Lung (tissue), 11 donors: ENCODE measurements at regions not wholly inside any gene's neighbourhood (a gene's known extent, or its start where the extent isn't known, plus 50 kb on each side); places are given as distances from the start of the nearest gene placed in this dataset.

Experiments
- ATAC-seq: fragments of 200-7000 bp; cut with Tn5 transposase; one replicate; pipeline ENCODE4 v1.9.1; 2020; ENCODE audit warnings: moderate number of reproducible peaks; ENCODE audit not compliant: insufficient read depth, low FRiP score
- DNase-seq, 3 donors: peaks; one replicate each; pipeline ENCODE4 v3.0.0-alpha.2; 2013 to 2017
- H3K27ac ChIP-seq, 2 donors: one replicate each; pipeline ENCODE4 v1.5.1; 2013; ENCODE audit warnings: mild to moderate bottlenecking in 2 of 2, moderate library complexity in 2 of 2, control low read depth in 1 of 2, inconsistent platforms in 1 of 2, low read depth in 1 of 2, low read length in 1 of 2
- H3K27me3 ChIP-seq, 3 donors: one replicate each; pipeline ENCODE4 v1.5.1; 2013; ENCODE audit warnings: low read length in 2 of 3; ENCODE audit not compliant: control insufficient read depth in 3 of 3, insufficient read depth in 3 of 3
- H3K36me3 ChIP-seq, 4 donors: one replicate each; pipeline ENCODE4 v1.5.1; 2013; ENCODE audit warnings: low read length in 4 of 4, mild to moderate bottlenecking in 1 of 4, moderate library complexity in 1 of 4; ENCODE audit not compliant: control insufficient read depth in 4 of 4, insufficient read depth in 4 of 4
- H3K4me1 ChIP-seq, 5 donors: one replicate each; pipeline ENCODE4 v1.5.1; 2013; ENCODE audit warnings: low read length in 5 of 5, mild to moderate bottlenecking in 2 of 5, moderate library complexity in 1 of 5; ENCODE audit not compliant: control insufficient read depth in 5 of 5, insufficient read depth in 5 of 5
- H3K4me3 ChIP-seq: one replicate; pipeline ENCODE4 v1.5.1; 2013; ENCODE audit warnings: mild to moderate bottlenecking, control low read depth, moderate library complexity
- H3K9ac ChIP-seq, 2 donors: one replicate each; pipeline ENCODE4 v1.5.1; 2013; ENCODE audit warnings: low read length in 2 of 2, control low read depth in 1 of 2; ENCODE audit not compliant: insufficient read depth in 1 of 2
- H3K9me3 ChIP-seq, 4 donors: one replicate each; pipeline ENCODE4 v1.5.1; 2013; ENCODE audit warnings: low read length in 3 of 4, mild to moderate bottlenecking in 1 of 4, moderate library complexity in 1 of 4; ENCODE audit not compliant: control insufficient read depth in 4 of 4, insufficient read depth in 3 of 4
- WGBS, 2 donors: extraction: QIAGEN DNeasy Blood & Tissue Kit; methylation state at CpG; one replicate each; pipeline ENCODE4 v1.1.7; 2013; 5-methylcytosine and 5-hydroxymethylcytosine counted together
- TF ChIP-seq, protein P1 (sequence below): IDR thresholded peaks from 2 replicates; pipeline ENCODE4 v1.5.1; 2012; ENCODE audit warnings: mild to moderate bottlenecking; ENCODE audit errors: control extremely low read depth, extremely low read depth
- donor health status: control.
- donor health status: control.
- donor health status: Bipolar disorder and iron deficiency.
- donor health status: healthy.
- donor health status: DM: yes; HTN: yes; CAD: no.

DNA sequence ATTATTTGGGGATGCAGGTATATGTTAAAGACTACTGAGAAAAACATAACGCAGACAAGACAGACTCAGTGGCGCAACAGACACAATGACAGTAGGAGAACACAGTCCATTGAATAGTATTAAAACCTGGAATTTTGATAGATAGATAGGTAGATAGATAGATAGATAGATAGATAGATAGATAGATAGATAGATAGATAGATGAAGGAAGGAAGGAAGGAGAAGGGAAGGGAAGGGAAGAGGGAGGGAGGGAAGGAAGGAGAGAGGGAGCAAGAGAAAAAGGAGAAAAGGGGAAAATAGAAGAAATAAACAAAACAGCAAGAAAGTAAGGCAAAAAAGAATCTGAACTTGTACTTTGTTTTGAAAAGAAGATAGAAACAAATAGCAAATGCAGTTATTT is 404.5 kb downstream of the FOXO1 start:
- H3K27me3 ChIP-seq: no peaks in the 10 kb centered on the region
- no peak overlapping the region for H3K9ac ChIP-seq
- TF ChIP-seq, protein P1, sequence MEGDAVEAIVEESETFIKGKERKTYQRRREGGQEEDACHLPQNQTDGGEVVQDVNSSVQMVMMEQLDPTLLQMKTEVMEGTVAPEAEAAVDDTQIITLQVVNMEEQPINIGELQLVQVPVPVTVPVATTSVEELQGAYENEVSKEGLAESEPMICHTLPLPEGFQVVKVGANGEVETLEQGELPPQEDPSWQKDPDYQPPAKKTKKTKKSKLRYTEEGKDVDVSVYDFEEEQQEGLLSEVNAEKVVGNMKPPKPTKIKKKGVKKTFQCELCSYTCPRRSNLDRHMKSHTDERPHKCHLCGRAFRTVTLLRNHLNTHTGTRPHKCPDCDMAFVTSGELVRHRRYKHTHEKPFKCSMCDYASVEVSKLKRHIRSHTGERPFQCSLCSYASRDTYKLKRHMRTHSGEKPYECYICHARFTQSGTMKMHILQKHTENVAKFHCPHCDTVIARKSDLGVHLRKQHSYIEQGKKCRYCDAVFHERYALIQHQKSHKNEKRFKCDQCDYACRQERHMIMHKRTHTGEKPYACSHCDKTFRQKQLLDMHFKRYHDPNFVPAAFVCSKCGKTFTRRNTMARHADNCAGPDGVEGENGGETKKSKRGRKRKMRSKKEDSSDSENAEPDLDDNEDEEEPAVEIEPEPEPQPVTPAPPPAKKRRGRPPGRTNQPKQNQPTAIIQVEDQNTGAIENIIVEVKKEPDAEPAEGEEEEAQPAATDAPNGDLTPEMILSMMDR: no peak
- DNase-seq (no peak), ATAC-seq (no peak)
- H3K27ac ChIP-seq: no peak overlapping the region
- WGBS, 2 donors: 98 to 100% methylated on average over 2 of the region's 2 CpGs
- H3K9me3 ChIP-seq: no peaks in the 10 kb centered on the region
- H3K4me3 ChIP-seq: no peak overlapping the region
- no peaks in the 10 kb centered on the region for H3K36me3 ChIP-seq
- H3K4me1 ChIP-seq: no peaks in the 10 kb centered on the region

DNA sequence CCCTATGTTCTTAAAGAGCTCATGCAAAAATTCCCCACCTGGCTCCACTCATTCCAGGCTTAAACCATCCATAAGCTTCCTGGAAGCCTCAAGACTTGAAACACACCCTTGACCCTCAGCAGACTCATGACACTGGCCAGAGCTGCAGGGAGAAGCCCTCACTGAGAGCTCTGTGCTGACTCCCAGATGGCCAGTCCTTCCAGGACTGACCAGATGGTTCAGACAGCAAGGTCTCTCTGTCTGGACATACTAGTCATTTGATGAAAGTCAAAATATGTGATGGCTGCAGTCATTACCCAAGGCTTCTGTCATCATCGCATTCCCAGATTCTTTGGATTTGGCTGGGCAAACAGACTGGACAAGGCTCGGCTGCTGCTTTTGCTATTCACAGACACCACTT is 397.4 kb downstream of the FOXO1 start:
- Histone ChIP-seq H3K9ac (no peak overlapping the region), H3K36me3 (no peaks in the 10 kb centered on the region), H3K27me3 (no peaks in the 10 kb centered on the region), H3K9me3 (no peaks in the 10 kb centered on the region), H3K27ac (no peak overlapping the region), H3K4me3 (no peak overlapping the region), H3K4me1 (peaks cover 0 to 7% (median 0%) of the 10 kb centered on the region in 5 donors)
- ATAC-seq (no peak), DNase-seq (peak in 1 of 3 donors; percentile 18)
- 73 to 80% methylated on average over 2 of the region's 2 CpGs for WGBS, 2 donors
- TF ChIP-seq, protein P1: no peak

DNA sequence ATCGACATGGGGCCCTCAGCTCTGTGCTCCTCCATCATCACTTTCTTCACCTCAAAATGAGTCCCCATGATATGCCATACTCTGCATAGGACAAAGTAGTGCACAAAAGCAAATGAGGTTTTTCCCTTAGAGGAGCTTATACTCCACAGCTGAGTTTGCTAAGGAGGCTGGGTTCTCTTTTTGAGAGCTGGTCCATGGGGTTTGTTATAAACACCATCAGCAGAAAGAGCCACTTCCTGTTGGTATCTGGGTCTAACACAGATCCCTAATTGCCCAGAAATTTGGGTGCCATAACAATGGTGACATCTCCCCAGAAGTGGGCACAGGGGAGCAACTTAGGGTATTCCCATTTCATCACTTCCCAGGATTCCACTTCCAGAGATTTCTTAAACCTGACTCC is 395.7 kb downstream of the FOXO1 start:
- H3K9ac ChIP-seq: no peak overlapping the region
- no peaks in the 10 kb centered on the region for H3K9me3 ChIP-seq
- no peak overlapping the region for H3K27ac ChIP-seq
- no peaks in the 10 kb centered on the region for H3K36me3 ChIP-seq
- H3K4me3 ChIP-seq: no peak overlapping the region
- TF ChIP-seq, protein P1: no peak
- no peak for ATAC-seq
- no peak for DNase-seq
- H3K27me3 ChIP-seq: no peaks in the 10 kb centered on the region
- peaks cover 0 to 7% (median 0%) of the 10 kb centered on the region in 5 donors for H3K4me1 ChIP-seq
- 48 to 96% methylated on average over 1 of the region's 1 CpG for WGBS, 2 donors

DNA sequence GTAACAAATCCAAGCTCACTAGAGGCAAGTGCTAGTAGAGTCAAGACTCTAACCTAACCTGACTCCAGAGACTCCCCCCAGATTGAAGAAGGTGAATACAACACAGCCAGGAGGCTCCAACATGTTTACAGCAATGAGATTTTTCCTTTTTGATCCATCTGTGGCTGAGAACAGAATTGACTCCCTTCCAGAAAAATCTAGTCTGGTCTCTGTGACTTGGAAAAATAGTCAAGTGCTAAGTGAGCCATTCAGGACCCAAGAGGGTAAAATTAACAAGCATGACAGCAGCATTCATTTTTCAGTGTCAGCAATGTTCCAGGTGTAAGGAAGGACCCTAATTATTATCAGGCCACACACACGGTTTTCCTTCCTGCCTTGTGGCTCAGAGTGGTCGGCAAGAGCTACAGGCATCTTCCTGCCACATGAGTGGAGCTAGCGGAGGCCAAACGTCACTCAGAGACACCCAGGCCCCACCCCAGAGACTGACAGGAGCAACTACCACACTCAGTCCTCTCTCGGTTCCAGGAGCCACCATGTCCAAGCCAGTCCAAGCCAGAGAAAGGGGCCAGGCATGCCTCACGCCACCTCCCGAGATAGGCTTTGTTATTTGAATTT is 395.1 kb downstream of the FOXO1 start:
- no peaks in the 10 kb centered on the region for H3K36me3 ChIP-seq
- whole genome bisulfite sequencing, 2 donors: 24 to 34% methylated on average over 7 of the region's 7 CpGs
- H3K4me1 ChIP-seq: peaks cover 0 to 7% (median 0%) of the 10 kb centered on the region in 5 donors
- TF ChIP-seq, protein P1: no peak
- DNase-seq (peak in 2 of 3 donors; percentile 35 to 59), ATAC-seq (no peak)
- H3K4me3 ChIP-seq: no peak overlapping the region
- no peaks in the 10 kb centered on the region for H3K27me3 ChIP-seq
- no peak overlapping the region for H3K9ac ChIP-seq
- no peaks in the 10 kb centered on the region for H3K9me3 ChIP-seq
- H3K27ac ChIP-seq: peak overlapping the region; percentile 2 to 76
